Hepatocyte (in vitro differentiated cells): ENCODE measurements at regions not wholly inside any gene's neighbourhood (a gene's known extent, or its start where the extent isn't known, plus 50 kb on each side); places are given as distances from the start of the nearest gene placed in this dataset.

Experiments used
- DNase-seq: peaks from one replicate; pipeline ENCODE4 v3.0.0-alpha.2; 2016; ENCODE audit warnings: low spot score
- H2AFZ ChIP-seq: fragments of 200-600 bp; sonication (generic); 2 replicates; pipeline ENCODE4 v1.6.0; 2016; ENCODE audit warnings: antibody characterized with exemption, mild to moderate bottlenecking
- H3K27ac ChIP-seq: fragments of 200-600 bp; sonication (generic); 2 replicates; pipeline ENCODE4 v1.5.1; 2016; ENCODE audit warnings: mild to moderate bottlenecking
- H3K27me3 ChIP-seq: fragments of 200-600 bp; sonication (generic); 2 replicates; pipeline ENCODE4 v1.6.1; 2016
- H3K36me3 ChIP-seq: fragments of 200-600 bp; sonication (generic); replicated peaks from 2 replicates; pipeline ENCODE4 v1.5.1; 2016; ENCODE audit warnings: low read depth; ENCODE audit not compliant: insufficient read depth
- H3K4me1 ChIP-seq: fragments of 200-600 bp; sonication (generic); 2 replicates; pipeline ENCODE4 v1.5.1; 2016; ENCODE audit warnings: mild to moderate bottlenecking, moderate library complexity; ENCODE audit not compliant: insufficient read depth
- H3K4me2 ChIP-seq: fragments of 200-600 bp; sonication (generic); 2 replicates; pipeline ENCODE4 v1.6.0; 2016
- H3K4me3 ChIP-seq: fragments of 200-600 bp; sonication (generic); 2 replicates; pipeline ENCODE4 v1.5.1; 2016; ENCODE audit warnings: mild to moderate bottlenecking
- H3K79me2 ChIP-seq: fragments of 200-600 bp; sonication (generic); 2 replicates; pipeline ENCODE4 v1.6.0; 2017; ENCODE audit warnings: mild to moderate bottlenecking
- H3K9me2 ChIP-seq: fragments of 200-600 bp; sonication (generic); replicated peaks from 2 replicates; pipeline ENCODE4 v1.6.0; 2017; ENCODE audit warnings: mild to moderate bottlenecking; ENCODE audit not compliant: insufficient read depth
- H3K9me3 ChIP-seq: fragments of 200-600 bp; sonication (generic); 2 replicates; pipeline ENCODE4 v1.5.1; 2016; ENCODE audit warnings: low read depth, mild to moderate bottlenecking
- H4K20me1 ChIP-seq: fragments of 200-600 bp; sonication (generic); 2 replicates; pipeline ENCODE4 v1.6.0; 2016; ENCODE audit warnings: mild to moderate bottlenecking; ENCODE audit not compliant: insufficient read depth, poor library complexity, severe bottlenecking
- CTCF ChIP-seq: fragments of 200-600 bp; sonication (generic); IDR thresholded peaks from 2 replicates; pipeline ENCODE4 v1.5.1; 2016; ENCODE audit warnings: antibody characterized with exemption, mild to moderate bottlenecking; ENCODE audit not compliant: poor library complexity
- EZH2 ChIP-seq: fragments of 200-600 bp; sonication (generic); IDR thresholded peaks from 2 replicates; pipeline ENCODE4 v1.6.1; 2016; ENCODE audit warnings: antibody characterized with exemption, mild to moderate bottlenecking, borderline replicate concordance
- EZH2phosphoT487 ChIP-seq: fragments of 200-600 bp; sonication (generic); IDR thresholded peaks from one replicate; pipeline ENCODE4 v1.6.1; 2018; ENCODE audit warnings: antibody characterized with exemption, mild to moderate bottlenecking, low read depth, moderate library complexity; ENCODE audit not compliant: unreplicated experiment, severe bottlenecking
- WGBS: methylation state at CpG from one replicate; pipeline ENCODE4 v1.1.6; 2016; ENCODE audit warnings: low lambda C conversion rate; ENCODE audit errors: missing lambda C conversion rate; 5-methylcytosine and 5-hydroxymethylcytosine counted together

DNA sequence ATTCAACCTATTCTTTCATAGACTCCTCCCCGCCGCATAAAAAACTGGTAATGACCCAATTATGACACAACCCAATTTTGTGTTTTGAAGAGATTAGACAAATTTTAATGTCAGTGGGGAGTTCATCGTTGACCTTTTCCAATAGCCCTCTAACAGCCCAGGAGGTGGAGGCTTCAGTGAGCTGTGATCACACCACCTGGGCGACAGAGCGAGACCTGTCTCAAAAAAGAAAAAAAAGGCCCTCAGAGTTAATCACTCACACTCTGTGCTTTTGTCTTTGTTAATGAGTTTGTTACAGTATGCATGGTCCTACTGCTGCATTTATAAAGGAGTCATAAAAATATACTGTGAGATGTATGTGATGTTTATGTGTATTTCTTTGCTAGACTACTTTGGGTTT is 510.6 kb downstream of the CPS1 start:
- H3K27me3 ChIP-seq = no peaks in the 10 kb centered on the region
- no peaks in the 10 kb centered on the region for H3K36me3 ChIP-seq
- DNase-seq = no peak

GRCh38 chr2:211068108-211068780 is 511.8 kb downstream of the CPS1 start:
- Histone ChIP-seq H3K79me2 (no peaks in the 10 kb centered on the region), H3K36me3 (no peaks in the 10 kb centered on the region), H3K27ac (no peak overlapping the region), H3K4me1 (no peaks in the 10 kb centered on the region), H3K9me2 (no peaks in the 10 kb centered on the region), H3K4me3 (no peak overlapping the region), H2AFZ (no peak overlapping the region), H3K9me3 (no peaks in the 10 kb centered on the region), H3K27me3 (no peaks in the 10 kb centered on the region), H4K20me1 (no peaks in the 10 kb centered on the region), H3K4me2 (no peak overlapping the region)
- DNase-seq = no peak
- 73% methylated on average over 6 of the region's 6 CpGs for WGBS
- TF ChIP-seq EZH2 (no peak), EZH2phosphoT487 (no peak), CTCF (no peak)

More for the DNA sequence above, 510.6 kb downstream of the CPS1 start:
- no peak overlapping the region for H3K4me3 ChIP-seq
- TF ChIP-seq EZH2phosphoT487 (no peak), EZH2 (no peak), CTCF (no peak)
- no peak overlapping the region for H2AFZ ChIP-seq
- H4K20me1 ChIP-seq = no peaks in the 10 kb centered on the region
- no peak overlapping the region for H3K4me2 ChIP-seq
- no peaks in the 10 kb centered on the region for H3K79me2 ChIP-seq
- no peaks in the 10 kb centered on the region for H3K9me3 ChIP-seq
- H3K4me1 ChIP-seq = no peaks in the 10 kb centered on the region
- H3K27ac ChIP-seq = no peak overlapping the region
- WGBS = 100% methylated on average over 5 of the region's 5 CpGs
- no peaks in the 10 kb centered on the region for H3K9me2 ChIP-seq

DNA sequence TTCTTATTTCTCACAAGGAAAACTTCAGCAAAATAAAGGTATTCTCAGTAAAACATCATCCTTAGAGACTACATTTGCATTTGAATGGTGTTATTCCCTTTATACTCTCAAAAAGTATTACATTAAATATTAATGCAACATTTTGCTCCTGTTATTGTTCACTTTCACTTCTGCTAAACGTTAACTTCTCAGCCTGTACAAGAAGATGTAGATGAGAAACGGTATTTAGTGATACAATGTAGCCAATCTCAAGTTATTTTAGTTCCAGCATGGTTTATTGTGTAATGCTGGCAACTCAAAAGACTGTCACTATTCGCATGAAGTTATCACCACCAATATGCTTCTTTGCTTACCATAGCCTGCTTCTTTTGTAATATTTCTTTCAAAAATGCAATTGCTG is 514.1 kb downstream of the CPS1 start:
- Histone ChIP-seq H3K36me3 (no peaks in the 10 kb centered on the region), H3K79me2 (no peaks in the 10 kb centered on the region), H3K9me3 (no peaks in the 10 kb centered on the region), H4K20me1 (no peaks in the 10 kb centered on the region), H3K4me1 (no peaks in the 10 kb centered on the region), H2AFZ (no peak overlapping the region), H3K4me3 (no peak overlapping the region), H3K4me2 (no peak overlapping the region), H3K27me3 (no peaks in the 10 kb centered on the region), H3K27ac (no peak overlapping the region), H3K9me2 (no peaks in the 10 kb centered on the region)
- 86% methylated on average over 3 of the region's 3 CpGs for WGBS
- DNase-seq = no peak
- TF ChIP-seq EZH2 (no peak), CTCF (no peak), EZH2phosphoT487 (no peak)

DNA sequence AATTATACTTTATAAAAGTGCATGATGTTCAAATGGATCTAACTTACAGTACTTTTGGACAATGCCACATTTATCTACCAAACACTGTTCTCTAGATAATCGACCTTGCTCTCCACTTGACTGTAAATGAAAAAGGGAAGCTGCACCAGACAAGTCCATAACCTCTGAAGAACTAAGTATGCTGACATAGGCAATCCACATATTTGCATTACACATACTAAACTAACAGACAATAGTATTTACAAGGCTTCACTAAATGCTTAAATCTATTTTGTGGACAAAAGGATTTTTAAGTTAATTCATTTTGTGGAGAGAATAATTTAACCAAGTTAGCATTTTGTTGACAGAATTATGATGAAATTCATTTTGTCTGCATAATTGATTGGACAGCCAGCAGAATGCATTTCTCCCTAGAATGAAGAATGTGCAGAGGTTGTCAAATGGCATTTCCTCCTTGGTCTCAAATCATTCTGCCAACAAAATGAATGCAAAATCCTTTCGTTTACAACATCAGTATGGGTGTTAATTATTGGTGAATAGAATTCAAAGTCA is 520.9 kb downstream of the CPS1 start:
- H4K20me1 ChIP-seq = no peaks in the 10 kb centered on the region
- 61% methylated on average over 2 of the region's 2 CpGs for WGBS
- no peaks in the 10 kb centered on the region for H3K9me3 ChIP-seq
- H3K27me3 ChIP-seq = no peaks in the 10 kb centered on the region
- no peaks in the 10 kb centered on the region for H3K79me2 ChIP-seq
- no peak overlapping the region for H3K27ac ChIP-seq
- H3K4me2 ChIP-seq = no peak overlapping the region
- no peak overlapping the region for H2AFZ ChIP-seq
- H3K9me2 ChIP-seq = no peaks in the 10 kb centered on the region
- DNase-seq = no peak
- no peaks in the 10 kb centered on the region for H3K36me3 ChIP-seq
- no peaks in the 10 kb centered on the region for H3K4me1 ChIP-seq
- no peak overlapping the region for H3K4me3 ChIP-seq
- TF ChIP-seq EZH2phosphoT487 = no peak
- TF ChIP-seq EZH2 = no peak
- no peak for TF ChIP-seq CTCF
